Testis (tissue), 2 donors: ENCODE measurements at regions not wholly inside any gene's neighbourhood (a gene's known extent, or its start where the extent isn't known, plus 50 kb on each side); places are given as distances from the start of the nearest gene placed in this dataset.

ENCODE experiments used
- DNase-seq: peaks from one replicate; pipeline ENCODE4 v3.0.0-alpha.2; 2019
- H3K27ac ChIP-seq, 2 donors: fragments of 200-600 bp; sonication (generic); one replicate each; pipeline ENCODE4 v1.5.1; 2019
- H3K27me3 ChIP-seq: fragments of 200-600 bp; sonication (generic); one replicate; pipeline ENCODE4 v1.5.1; 2019
- H3K36me3 ChIP-seq: fragments of 200-600 bp; sonication (generic); one replicate; pipeline ENCODE4 v1.5.1; 2017; ENCODE audit warnings: low read depth; ENCODE audit errors: missing control alignments
- H3K4me1 ChIP-seq: fragments of 200-600 bp; sonication (generic); one replicate; pipeline ENCODE4 v1.5.1; 2019
- H3K4me3 ChIP-seq, 2 donors: fragments of 200-600 bp; sonication (generic); one replicate each; pipeline ENCODE4 v1.5.1; 2017 to 2019
- H3K9me3 ChIP-seq: fragments of 200-600 bp; sonication (generic); one replicate; pipeline ENCODE4 v1.5.1; 2017
- POLR2A ChIP-seq: fragments of 450-650 bp; IDR thresholded peaks from one replicate; pipeline ENCODE4 v1.6.1; 2017; ENCODE audit warnings: antibody characterized with exemption, mild to moderate bottlenecking, moderate library complexity
- WGBS, 2 donors: methylation state at CpG; one replicate each; pipeline ENCODE4 v1.1.5; 2018; 5-methylcytosine and 5-hydroxymethylcytosine counted together
- intact Hi-C: fragments of 100-400 bp; cut with DNase I; formaldehyde crosslinking; loops from one replicate; pipeline ENCODE4 v1.15.1; 2023; ENCODE audit warnings: low total_unique reads
- TF ChIP-seq, protein P1 (sequence below), 3 experiments: fragments of 450-650 bp in 2 of 3; fragments of 200-600 bp in 1 of 3; sonication (generic) in 1 of 3; IDR thresholded peaks; one replicate each; pipeline ENCODE4 v1.5.1; 2016 to 2019; ENCODE audit warnings: antibody characterized with exemption in 3 of 3, mild to moderate bottlenecking in 2 of 3, moderate library complexity in 1 of 3

GRCh38 chr2:67706082-67706481 lies 308.9 kb downstream of the ETAA1 start:
- Histone ChIP-seq H3K4me3 (no peak overlapping the region), H3K4me1 (no peaks in the 10 kb centered on the region), H3K36me3 (no peaks in the 10 kb centered on the region), H3K27ac (no peak overlapping the region), H3K9me3 (no peaks in the 10 kb centered on the region), H3K27me3 (no peaks in the 10 kb centered on the region)
- 91 to 96% methylated on average over 3 of the region's 3 CpGs for WGBS, 2 donors
- no peak for DNase-seq
- intact Hi-C loops, result no loop called here
- TF ChIP-seq, protein P1, sequence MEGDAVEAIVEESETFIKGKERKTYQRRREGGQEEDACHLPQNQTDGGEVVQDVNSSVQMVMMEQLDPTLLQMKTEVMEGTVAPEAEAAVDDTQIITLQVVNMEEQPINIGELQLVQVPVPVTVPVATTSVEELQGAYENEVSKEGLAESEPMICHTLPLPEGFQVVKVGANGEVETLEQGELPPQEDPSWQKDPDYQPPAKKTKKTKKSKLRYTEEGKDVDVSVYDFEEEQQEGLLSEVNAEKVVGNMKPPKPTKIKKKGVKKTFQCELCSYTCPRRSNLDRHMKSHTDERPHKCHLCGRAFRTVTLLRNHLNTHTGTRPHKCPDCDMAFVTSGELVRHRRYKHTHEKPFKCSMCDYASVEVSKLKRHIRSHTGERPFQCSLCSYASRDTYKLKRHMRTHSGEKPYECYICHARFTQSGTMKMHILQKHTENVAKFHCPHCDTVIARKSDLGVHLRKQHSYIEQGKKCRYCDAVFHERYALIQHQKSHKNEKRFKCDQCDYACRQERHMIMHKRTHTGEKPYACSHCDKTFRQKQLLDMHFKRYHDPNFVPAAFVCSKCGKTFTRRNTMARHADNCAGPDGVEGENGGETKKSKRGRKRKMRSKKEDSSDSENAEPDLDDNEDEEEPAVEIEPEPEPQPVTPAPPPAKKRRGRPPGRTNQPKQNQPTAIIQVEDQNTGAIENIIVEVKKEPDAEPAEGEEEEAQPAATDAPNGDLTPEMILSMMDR (IDR thresholded peaks at IDR 0.05), result no peak
- TF ChIP-seq POLR2A, result no peak

DNA sequence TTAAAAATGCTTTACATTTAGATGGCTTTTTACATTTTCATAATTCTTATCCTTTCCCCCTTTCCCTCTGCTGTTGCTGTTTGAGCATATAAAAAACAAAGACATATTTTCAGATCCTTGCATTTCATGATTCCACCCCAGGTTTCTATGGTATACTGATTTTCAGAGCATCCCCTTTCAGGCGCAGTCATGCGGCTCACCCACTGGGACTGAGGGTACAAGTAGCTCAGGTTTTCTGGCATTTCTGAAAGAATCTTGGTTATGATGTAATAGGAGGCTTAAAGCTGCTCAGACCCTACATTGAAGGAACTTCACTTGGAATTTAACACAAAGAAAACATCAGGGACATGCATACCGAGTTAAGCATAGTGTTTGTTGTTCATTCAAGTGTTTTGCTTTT lies 310.8 kb downstream of the ETAA1 start:
- 95 to 96% methylated on average over 3 of the region's 3 CpGs for WGBS, 2 donors
- no peaks in the 10 kb centered on the region for H3K4me1 ChIP-seq
- H3K27me3 ChIP-seq, result no peaks in the 10 kb centered on the region
- TF ChIP-seq POLR2A, result no peak
- TF ChIP-seq, protein P1 (IDR thresholded peaks at IDR 0.05), result no peak
- no peak overlapping the region for H3K27ac ChIP-seq
- intact Hi-C loops, result no loop called here
- no peak for DNase-seq
- H3K9me3 ChIP-seq, result no peaks in the 10 kb centered on the region
- no peak overlapping the region for H3K4me3 ChIP-seq
- H3K36me3 ChIP-seq, result no peaks in the 10 kb centered on the region

- no peaks in the 10 kb centered on the region for H3K36me3 ChIP-seq
- intact Hi-C loops, result no loop called here
- no peaks in the 10 kb centered on the region for H3K9me3 ChIP-seq
- 93 to 94% methylated on average over 2 of the region's 2 CpGs for WGBS, 2 donors
- H3K27ac ChIP-seq, result no peak overlapping the region
- H3K4me3 ChIP-seq, result no peak overlapping the region
- no peak for DNase-seq
- no peaks in the 10 kb centered on the region for H3K4me1 ChIP-seq
- H3K27me3 ChIP-seq, result no peaks in the 10 kb centered on the region
- TF ChIP-seq, protein P1 (IDR thresholded peaks at IDR 0.05), result no peak
Measured at GRCh38 chr2:67709835-67710234, 312.7 kb downstream of the ETAA1 start.

- no peaks in the 10 kb centered on the region for H3K9me3 ChIP-seq
- no peaks in the 10 kb centered on the region for H3K36me3 ChIP-seq
- H3K4me3 ChIP-seq, result no peak overlapping the region
- TF ChIP-seq, protein P1 (IDR thresholded peaks at IDR 0.05), result no peak
- no peak for TF ChIP-seq POLR2A
- H3K27me3 ChIP-seq, result no peaks in the 10 kb centered on the region
- 60 to 61% methylated on average over 12 of the region's 12 CpGs for WGBS, 2 donors
- DNase-seq, result no peak
- no peaks in the 10 kb centered on the region for H3K4me1 ChIP-seq
- intact Hi-C loops, result no loop called here
- H3K27ac ChIP-seq, result no peak overlapping the region
Measured at GRCh38 chr2:67712484-67712883, 315.4 kb downstream of the ETAA1 start.

DNA sequence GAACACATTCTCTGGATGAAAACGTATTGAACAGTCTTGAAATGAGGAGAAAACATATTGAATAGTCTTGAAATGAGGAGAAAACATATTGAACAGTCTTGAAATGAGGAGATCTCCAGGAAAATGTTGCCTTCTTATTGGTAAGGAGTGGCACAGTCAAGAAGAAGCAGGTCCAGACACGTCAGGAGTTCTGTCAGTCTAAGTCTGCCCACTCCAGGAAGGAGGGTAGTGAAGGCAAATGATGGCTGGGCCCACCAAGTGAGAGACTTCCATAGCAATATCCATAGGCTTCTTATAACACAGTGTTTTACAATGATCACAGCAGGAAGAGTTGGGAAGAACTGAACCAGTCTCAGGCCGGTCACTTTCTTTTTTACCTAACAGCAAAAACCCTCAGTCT lies 316.2 kb downstream of the ETAA1 start:
- H3K9me3 ChIP-seq, result no peaks in the 10 kb centered on the region
- no peak overlapping the region for H3K4me3 ChIP-seq
- intact Hi-C loops, result no loop called here
- H3K36me3 ChIP-seq, result no peaks in the 10 kb centered on the region
- no peaks in the 10 kb centered on the region for H3K27me3 ChIP-seq
- TF ChIP-seq, protein P1 (IDR thresholded peaks at IDR 0.05), result no peak
- TF ChIP-seq POLR2A, result no peak
- H3K27ac ChIP-seq, result no peak overlapping the region
- no peak for DNase-seq
- WGBS, 2 donors, result 65 to 88% methylated on average over 3 of the region's 3 CpGs
- no peaks in the 10 kb centered on the region for H3K4me1 ChIP-seq
